NCI-H2227 (cell line): ENCODE measurements at regions not wholly inside any gene's neighbourhood (a gene's known extent, or its start where the extent isn't known, plus 50 kb on each side); places are given as distances from the start of the nearest gene placed in this dataset.
"Not testable (repeated sequence)": the region's sequence is repeated elsewhere in the genome, so short reads cannot be mapped to it uniquely, and the experiment has no call there.

Experiments used
- DNase-seq: peaks from one replicate; lab custom pipeline; 2025; ENCODE audit not compliant: unreplicated experiment; lab: John Stamatoyannopoulos, UW

DNA sequence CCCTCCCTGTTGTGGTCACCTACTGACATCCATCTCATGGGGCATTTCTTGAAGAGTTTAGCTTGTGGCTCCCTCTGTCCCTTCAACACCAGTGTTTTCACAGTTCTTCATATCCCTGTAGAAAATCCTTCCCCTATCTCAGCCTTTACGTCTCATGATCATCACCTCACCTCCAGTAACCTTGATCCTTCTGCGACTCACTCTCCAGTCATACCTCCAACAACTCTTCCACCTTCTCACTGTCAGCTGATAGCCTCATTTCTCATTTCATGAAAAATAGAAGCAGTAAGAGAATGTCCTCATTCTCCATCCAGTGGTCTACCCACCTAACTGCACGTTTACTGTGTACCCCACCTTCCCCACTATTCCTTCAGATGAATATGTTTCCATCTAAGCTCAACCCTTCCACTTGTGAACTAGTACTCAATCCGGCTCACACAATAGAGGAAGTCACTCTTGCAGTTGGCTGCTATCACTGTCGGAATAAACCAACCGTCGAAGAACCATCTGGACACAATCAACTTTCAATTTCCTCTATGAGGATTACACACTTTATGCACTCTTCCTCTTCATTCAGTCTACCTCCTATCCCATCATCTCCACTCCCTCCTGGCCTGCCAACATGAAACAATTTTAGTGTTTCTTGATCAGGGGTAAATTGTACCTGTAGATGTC is 256.0 kb downstream of the AHR start:
- no peak for DNase-seq

DNA sequence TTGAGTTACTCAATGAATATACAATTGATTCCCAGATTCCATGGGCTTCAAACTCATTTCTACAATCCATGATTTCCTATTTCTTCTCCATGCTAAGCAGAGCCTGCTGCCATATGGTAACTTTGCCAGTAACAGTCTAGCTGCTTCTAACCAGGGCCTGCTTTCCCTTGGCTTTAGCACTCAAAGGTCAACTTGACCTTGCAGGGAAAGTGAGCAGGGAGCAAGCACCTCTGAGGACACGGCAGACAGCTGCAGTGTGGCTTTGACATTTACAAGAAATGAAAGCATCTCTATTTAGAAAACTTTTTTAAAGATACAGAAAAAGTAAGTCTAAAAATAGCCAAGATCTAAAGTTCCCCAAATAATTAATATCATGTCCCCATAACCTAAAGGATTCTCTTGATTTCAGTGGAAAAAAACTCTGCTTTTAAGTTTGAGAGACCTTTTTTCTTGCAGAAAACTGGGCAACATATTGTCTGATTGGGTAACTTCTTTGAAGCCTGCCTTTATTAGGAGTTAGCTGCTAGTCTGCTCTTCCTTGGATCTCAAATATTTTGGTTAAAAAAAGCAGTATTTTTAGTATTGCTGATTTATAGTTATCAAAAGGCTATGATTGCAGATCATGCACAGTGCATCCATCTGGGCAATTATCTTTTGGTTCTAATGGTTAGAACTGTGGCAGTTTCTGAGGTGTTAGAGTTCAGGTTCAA is 257.9 kb downstream of the AHR start:
- no peak for DNase-seq

DNA sequence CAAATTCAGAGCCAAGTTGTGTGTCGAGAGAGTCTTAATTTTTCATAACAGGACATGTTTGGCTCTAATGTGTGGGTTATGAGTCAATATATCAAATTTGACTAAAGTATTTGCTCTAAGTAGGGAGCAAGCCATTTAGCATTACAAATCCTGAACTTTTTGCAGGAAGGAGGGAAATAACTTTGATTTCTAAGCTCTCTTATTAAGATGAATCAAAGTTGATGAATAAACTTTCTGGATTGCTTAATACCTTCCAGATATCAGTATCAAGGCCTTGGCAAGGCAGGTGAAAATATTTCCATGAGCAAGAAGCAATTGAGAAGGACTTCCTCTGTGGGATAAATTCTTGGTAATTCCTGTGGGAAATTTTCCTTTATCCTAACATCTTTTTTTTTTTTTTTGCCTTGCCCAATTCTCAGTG is 258.8 kb downstream of the AHR start:
- DNase-seq, result no peak

DNA sequence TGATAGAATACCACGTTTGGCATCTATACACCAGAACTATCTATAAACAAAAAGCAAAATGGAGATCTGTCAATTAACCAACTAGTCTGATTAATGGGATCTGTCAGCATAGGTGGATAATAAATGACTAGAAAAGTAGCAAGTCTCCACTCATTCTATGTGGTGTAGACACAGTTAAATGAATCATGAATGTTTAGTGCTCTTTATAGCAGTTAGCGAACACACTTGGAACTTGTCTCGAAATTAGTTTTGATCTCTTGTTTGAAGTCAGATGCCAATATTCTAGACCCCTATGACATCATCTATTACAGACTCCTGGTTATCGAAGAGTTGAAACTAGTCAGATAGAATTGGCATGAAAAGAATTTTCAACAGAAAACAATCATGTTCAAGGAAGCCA is 259.7 kb downstream of the AHR start:
- no peak for DNase-seq

DNA sequence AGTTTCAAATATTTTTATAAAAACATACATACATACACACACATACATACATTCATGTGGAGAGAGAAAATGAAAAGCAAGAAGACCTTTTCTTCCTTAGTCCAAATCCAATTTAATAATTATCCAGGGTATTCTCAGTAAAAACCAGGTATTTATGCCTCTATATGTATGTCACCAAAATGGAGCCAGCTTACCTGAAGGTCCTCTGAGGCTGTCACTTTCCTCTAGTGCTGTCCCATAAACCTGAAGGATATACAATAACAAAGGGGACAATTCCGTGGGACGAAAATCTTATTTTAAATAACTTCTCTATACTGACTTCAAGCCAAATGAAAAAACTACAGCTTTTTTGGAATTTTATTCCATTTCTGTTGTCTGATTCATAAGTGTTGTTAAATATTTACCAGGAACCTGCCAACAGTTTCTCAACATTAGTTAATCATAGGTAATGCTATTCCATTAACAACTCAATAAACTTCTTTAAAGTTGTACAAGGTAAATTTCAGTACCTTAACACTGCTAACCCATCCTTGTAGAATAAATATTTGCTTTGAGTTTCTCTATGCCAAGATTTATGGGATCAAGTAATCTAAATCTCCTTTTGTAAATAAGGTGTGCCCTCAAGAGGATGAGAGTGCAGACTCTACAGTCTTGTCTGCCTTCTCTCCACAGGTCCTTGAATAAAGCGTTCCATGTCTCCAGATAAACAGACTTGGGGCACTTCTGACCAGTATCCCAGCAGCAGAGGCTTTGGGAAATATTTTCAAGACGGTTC is 260.3 kb downstream of the AHR start:
- no peak for DNase-seq

DNA sequence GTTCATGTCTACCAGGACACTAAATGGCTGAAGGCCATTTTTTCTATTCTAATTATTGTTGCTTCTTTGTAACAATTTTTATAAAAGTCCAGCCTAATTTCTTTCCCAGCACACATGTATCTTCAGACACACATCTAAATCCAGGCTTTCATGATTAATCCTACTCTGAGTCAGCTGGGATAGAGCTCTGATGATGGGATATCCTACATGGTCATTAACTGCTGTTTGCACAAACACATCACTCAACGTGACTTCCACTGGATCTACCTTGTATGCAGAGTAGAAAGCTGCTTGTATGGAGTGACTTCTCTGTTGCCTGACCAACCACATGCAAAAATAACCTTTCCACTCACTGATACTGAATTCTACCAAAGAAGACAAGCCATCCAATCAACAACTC is 260.9 kb downstream of the AHR start:
- DNase-seq, result no peak

DNA sequence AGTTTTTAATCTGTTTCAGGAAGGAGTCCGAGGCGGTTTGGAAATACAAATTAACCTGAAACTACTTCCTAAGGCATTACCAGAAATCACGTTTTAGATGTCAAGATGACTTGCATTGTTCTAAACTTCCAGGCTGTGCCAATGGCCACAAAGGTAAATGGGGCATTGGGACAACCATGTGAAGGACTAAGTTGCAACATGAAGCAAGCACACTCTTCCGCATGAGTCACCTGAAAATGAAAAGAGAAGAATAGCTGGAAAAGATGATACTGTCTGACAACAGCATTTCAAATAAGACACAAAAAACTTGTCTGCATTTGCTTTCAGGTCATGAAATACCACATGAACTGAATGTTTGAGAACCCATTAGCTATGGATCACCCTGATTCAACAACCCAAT is 262.1 kb downstream of the AHR start:
- no peak for DNase-seq

DNA sequence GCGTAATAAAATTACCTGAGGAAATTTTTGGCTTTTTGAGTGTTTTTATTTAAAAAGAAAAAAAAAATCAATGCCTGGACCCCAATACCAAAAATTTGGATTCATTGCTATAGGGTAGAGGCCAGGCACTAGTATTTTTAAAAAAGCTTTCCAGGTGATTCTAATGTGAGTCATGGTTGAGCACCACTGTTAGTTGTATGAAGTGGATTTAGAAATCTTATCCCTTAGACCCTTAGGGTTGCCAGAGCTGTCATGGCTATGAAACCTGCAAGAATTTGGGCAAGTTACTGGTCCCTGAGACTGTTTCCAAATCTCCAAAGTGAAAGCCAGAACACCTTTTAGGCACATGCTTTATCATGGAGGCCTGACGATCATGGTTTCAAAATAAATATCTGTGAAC is 262.5 kb downstream of the AHR start:
- DNase-seq, result no peak

DNA sequence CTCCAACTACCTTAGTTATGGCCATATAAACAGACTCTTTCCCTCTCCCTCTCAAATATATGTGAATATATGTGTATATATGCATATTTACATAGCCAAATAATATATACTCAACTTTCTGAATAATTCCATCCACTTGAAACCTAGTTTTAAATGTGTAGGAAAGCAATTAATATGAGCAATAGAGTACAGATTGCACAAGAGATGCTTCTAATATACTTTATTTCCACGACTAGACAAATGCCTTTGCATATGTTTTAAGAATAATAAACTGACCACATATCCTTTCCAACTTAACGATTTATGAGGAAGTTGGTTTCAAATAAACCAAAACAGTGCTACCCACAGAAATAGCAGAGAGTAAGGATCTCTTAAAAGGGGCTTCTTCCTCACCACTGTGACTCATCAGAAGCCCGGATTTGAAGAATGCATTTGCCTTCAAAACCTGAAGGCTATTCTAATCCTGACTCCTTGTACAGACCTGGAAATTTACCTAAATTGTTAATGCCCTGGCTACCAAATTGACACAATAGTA is 266.3 kb downstream of the AHR start:
- DNase-seq, result no peak

DNA sequence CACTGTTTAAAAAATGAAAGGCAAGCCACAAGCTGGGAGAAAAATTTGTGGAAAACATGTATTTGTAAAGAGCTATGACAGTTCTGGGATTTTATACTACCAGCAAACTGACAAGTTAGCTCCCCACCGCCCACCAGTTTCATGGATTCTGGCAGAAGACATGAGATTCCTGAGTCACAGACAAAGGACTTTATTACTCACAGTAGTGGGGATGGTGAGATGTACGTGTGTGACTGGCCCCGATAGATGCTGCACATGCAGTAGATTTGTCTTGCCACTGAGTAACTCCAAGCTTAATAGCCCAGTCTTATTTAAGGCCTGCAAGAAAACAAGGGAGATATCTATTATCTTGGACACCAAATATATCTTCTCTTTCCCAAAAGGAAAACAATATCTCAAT is 281.7 kb downstream of the AHR start:
- no peak for DNase-seq

DNA sequence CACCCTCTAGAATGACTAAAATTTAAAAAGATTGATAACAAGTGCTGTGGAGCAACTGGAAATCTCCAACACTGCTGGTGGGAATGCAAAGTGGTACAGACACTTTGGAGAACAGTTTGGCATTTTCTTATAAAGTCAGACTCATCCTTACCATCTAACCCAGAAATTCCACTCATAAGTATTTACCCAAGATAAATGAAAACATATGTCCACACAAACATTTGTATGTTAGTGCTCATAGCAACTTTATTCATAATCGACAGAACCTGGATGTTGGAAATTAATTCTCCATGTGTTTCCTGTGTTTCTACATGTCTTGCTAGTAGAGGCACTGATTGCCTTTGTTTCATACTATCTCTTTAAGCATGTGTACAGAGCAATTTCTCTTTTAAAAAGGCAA is 282.4 kb downstream of the AHR start:
- DNase-seq, result no peak

DNA sequence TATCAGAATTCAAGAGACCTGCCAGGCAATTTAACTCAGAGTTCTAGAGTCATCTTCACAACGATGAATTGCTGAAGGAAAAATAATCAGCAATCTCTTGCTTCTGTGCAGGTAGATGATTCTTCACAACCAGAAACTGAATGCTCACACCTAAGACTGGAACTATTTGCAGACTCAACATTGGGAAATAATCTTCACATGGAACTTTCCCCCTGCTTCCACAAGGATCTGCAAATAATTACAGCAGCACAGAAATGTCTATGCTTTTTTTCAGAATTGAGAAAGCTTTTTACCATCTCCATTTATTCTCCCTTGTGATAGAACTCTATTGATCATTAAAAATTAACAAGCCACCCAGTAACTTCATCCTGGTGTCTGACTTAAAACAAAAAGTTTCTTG is 282.8 kb downstream of the AHR start:
- no peak for DNase-seq

DNA sequence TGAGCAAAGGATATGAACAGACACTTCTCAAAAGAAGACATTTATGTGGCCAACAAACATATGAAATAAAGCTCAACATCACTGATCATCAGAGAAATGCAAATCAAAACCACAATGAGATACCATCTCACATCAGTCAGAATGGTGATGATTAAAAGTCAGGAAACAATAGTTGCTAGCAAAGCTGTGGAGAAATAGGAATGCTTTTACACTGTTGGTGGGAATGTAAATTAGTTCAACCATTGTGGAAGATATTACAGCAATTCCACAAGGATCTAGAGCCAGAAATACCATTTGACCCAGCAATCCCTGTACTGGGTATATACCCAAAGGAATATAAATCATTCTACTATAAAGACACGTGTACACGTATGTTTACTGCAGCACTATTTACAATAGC is 284.2 kb downstream of the AHR start:
- not testable (repeated sequence) for DNase-seq

DNA sequence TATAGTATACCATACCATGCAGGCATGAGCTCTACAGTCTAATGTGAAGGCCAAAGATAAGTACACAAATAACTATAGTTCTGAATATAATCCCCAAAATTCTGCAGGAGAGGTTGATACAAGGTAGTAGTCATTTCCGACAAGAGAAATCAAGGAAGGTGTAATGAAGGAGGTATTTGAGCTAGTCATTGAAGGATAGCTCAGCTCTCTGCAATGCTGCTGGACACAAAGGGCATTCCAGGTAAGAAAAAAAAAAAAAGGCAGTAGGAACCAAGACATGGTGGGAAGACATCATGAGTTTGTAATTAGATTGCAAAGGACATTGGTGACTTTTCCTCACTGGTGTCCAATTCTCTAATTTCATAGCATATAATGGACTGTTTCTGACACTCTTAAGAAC is 285.3 kb downstream of the AHR start:
- no peak for DNase-seq

DNA sequence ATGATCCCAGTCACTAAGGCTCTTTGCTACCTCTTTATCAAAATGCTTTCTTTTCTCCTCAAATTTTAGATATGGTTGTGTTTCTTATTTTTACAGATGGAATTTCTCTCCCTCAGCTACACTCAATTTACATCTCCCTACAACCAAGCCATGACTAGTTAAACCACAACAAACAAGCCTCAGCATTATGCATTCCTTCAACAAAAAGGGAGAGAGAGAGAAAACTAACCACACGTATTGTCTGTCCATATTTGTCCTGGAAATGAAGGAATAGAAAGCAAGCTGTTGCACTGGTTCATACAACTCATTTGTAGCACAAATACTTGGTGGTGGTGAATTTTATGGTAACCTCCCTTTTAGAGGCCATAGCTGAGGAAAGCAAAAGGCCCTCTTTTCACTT is 286.4 kb downstream of the AHR start:
- no peak for DNase-seq

DNA sequence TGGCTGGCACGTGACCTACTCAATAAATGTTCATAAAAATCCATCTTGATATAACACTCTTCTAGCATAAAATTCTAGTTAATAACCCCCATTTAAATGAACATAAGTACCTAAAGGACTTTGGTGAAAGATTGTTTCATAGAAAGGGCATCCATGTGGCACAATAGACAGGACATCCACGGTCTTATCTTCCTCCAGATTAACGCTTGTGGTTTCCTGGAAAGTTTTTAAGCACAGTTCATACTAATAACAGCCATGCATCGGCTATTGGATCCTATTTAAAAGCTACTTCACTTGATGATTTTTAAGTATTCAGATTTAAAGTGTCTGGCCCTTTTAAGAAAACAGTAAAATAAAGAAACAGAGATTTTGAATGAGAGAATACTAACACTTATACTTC is 288.3 kb downstream of the AHR start:
- no peak for DNase-seq

DNA sequence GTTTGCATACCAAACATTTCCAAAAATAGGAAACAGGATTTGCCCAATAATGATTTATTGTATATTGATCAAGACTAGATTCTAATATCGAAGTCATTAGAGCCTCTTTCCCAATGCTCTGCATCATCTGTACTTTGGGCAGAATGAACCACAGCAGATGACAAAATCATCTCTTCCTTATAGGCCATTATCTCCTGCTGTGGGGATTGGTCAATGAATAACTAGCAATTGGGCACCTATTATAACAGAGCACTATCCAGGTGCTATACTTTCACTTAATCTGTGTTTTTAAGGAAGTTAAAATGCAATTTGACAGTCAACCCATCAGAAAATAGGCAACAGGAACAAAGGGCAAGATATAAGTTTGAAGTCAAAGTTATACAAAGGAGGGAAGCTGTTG is 290.3 kb downstream of the AHR start:
- DNase-seq, result no peak

DNA sequence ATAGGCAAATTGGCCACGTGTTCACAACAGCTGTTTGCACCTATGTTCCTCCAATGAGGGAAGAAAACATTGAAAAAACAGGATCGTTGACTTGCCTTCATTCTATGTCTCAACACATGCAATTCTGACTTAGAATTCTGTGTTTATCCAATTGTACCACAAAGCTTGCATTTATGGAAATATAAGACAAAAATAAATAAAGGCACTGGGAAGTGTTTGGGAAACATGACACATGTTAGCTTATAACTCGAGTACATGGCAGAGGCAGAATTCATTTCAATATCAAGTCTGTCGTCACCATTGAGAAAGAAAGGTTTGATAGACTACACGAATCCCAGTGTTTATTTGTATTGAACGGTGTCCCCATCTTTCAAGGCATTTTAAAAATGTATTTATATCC is 291.2 kb downstream of the AHR start:
- DNase-seq, result no peak

DNA sequence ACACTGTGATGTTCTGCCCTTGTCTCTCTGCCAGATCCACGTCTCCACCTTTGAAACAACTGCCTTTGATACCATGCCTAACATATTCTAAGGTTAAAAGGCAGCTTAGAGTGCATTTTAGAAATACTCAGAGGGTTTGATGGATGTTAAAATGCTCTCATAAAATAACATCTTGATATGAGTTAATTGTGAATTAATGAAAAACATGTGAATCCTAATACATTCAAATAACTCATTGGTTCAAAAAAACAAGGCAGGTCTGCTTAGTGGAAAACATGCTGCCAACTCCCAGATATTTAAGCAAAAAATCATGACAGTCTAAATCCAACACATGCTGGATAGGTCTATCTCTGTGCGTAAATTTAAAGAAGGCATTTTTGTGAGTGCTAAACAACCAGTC is 291.8 kb downstream of the AHR start:
- DNase-seq, result no peak

DNA sequence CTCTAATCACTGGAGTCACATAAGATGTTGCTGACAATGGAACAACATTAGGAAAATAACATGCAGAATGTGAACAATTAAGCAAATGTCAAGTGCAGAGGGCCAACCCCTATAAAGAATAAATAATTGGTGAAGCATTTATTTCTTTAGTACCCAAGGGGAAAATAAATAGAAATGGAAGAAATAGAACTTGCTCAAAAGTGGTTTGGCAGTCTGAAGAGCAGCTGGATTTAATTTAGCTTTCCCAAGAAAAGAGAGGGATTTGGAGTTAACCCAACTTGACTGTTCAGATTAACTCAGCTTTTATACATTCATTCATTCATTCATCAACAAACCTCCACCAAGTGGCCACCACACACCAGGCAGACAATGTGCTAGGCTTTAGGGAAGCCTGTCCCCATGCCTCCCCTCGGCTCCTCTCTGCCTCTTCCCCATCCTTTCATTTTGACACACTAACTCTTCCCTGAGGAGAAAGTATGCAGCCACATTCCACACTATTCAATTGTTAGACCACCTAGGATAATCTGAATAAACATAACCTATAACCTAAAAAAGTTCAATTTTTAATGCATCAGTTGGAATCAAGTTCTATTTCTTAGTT is 295.5 kb downstream of the AHR start:
- no peak for DNase-seq

DNA sequence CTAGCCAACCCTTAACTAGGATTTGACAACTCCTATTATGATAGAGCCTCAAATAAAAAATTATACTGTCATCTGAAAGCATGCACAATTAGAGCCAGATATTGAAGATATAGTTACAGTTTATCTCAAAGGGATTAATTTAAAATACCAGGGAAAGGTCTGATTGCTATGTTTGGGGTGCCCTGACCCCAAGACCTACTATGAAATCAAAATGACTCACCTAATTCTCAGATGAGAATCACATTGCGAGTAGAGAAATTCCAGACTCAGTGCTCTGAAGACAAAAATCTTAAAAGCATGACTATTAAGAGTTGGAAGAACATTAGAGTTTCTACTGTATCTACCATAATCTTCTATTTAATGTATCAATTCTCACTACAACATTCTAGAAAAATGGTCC is 297.1 kb downstream of the AHR start:
- no peak for DNase-seq

DNA sequence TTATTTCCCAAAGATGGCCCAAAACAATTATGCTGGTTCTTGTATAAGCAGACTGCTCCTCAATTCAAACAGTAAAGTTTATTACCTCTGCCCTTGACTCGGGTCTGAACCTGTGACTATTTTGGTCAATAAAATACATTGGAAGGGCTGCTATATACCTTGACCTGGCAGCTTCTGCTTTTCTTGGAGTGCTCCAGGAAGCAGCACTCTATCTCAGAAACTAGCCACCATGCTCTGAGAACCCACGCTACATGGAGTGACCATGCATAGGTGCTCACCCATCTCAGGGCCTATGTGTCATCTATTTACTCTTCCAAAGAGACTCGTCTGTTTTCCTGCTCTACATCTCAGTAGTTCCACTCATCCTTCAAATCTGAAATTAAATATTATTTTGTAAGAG is 299.9 kb downstream of the AHR start:
- DNase-seq, result no peak
